ENCODE measurements at regions not wholly inside any gene's neighbourhood (a gene's known extent, or its start where the extent isn't known, plus 50 kb on each side); places are given as distances from the start of the nearest gene placed in this dataset.

GRCh38 chr5:112018846-112019245, 261.9 kb upstream of the NREP start:
- peaks cover 0 to 3% of the 10 kb centered on the region in 2 donors for H3K27me3 ChIP-seq (ENCODE audit: control insufficient read depth in 2 of 2, insufficient read depth in 2 of 2, low read length in 2 of 2)
- CTCF ChIA-PET: no interaction called here
- H3K27ac ChIP-seq (ENCODE audit: low read depth, low read length): no peak overlapping the region
- intact Hi-C loops (cut with micrococcal nuclease): no loop called here
- ATAC-seq (no peak), DNase-seq (no peak)
- H3K4me1 ChIP-seq (ENCODE audit: control insufficient read depth in 2 of 2, insufficient read depth in 2 of 2, low read length in 2 of 2): no peaks in the 10 kb centered on the region
- no peak overlapping the region for H3K4me3 Mint-ChIP-seq
- no peaks in the 10 kb centered on the region for H3K36me3 Mint-ChIP-seq
- H3K4me3 ChIP-seq (ENCODE audit: low read length): no peak overlapping the region
- POLR2A ChIA-PET: no interaction called here
- H3K9me3 ChIP-seq (ENCODE audit: control insufficient read depth in 2 of 3, low read length in 3 of 3): no peaks in the 10 kb centered on the region
- H3K4me1 Mint-ChIP-seq: no peaks in the 10 kb centered on the region
- no peak overlapping the region for H3K27ac Mint-ChIP-seq
- no peaks in the 10 kb centered on the region for H3K9me3 Mint-ChIP-seq
- H3K27me3 Mint-ChIP-seq: peaks cover 0 to 9% (median 6%) of the 10 kb centered on the region in 5 donors
- no peaks in the 10 kb centered on the region for H3K36me3 ChIP-seq (ENCODE audit: control insufficient read depth in 2 of 3, insufficient read depth in 3 of 3, low read length in 3 of 3)

DNA sequence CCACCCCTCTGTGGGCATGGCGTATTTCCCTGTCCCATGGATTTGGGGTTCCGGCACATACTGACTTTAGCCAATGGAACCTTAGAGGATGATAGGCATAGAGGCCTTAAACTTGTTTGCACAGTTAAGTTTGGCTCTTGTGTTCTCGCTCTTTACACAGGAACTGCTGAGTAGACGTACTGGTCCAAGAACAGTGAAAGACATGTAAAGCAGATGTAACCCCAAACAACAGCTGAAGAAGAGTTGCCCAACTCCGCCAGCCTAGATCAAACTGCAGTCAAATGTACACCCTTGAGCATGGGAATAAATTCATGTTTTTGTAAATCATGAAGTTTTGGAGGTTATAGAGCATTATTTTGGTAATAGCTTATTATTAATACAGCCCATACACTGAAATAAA, 260.0 kb upstream of the NREP start:
- no peak overlapping the region for H3K4me3 ChIP-seq (ENCODE audit: low read length)
- Mint-ChIP-seq H3K27ac (no peak overlapping the region), H3K36me3 (no peaks in the 10 kb centered on the region), H3K9me3 (no peaks in the 10 kb centered on the region), H3K4me3 (no peak overlapping the region), H3K4me1 (no peaks in the 10 kb centered on the region), H3K27me3 (peaks cover 0 to 9% (median 6%) of the 10 kb centered on the region in 5 donors)
- peaks cover 0 to 3% of the 10 kb centered on the region in 2 donors for H3K27me3 ChIP-seq (ENCODE audit: control insufficient read depth in 2 of 2, insufficient read depth in 2 of 2, low read length in 2 of 2)
- H3K36me3 ChIP-seq (ENCODE audit: control insufficient read depth in 2 of 3, insufficient read depth in 3 of 3, low read length in 3 of 3): no peaks in the 10 kb centered on the region
- intact Hi-C loops (cut with micrococcal nuclease): no loop called here
- ChIA-PET CTCF (no interaction called here), POLR2A (no interaction called here)
- ATAC-seq (no peak), DNase-seq (no peak)
- H3K4me1 ChIP-seq (ENCODE audit: control insufficient read depth in 2 of 2, insufficient read depth in 2 of 2, low read length in 2 of 2): no peaks in the 10 kb centered on the region
- no peak overlapping the region for H3K27ac ChIP-seq (ENCODE audit: low read depth, low read length)
- H3K9me3 ChIP-seq (ENCODE audit: control insufficient read depth in 2 of 3, low read length in 3 of 3): no peaks in the 10 kb centered on the region

DNA sequence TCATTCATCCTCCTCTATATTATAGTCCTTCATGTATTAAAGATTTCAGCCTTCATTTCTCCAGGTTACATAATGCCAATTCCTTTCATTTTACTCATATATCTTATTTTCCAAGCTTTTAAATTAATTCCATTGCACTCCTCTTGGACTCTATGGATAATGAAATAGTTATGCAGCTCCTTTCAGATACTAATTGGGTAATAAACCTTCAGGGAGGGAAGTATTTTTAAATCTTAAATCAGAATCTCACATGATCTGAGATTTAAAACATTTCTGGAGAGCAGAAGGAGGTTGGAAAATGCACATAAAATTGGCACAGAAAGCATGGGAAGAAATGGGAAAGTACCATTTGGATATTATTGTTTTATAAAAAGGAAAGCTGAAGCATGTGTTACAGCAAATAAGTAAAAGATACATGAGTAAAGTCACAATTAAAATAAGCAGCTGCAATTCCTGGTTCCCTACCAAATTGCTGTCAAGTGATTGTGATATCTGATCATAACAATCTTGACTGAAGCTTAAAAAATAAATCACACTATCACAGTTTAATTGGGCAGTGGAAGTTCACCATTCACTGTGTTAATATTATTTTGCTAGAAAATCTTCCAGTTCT, 257.9 kb upstream of the NREP start:
- Histone ChIP-seq H3K36me3 (ENCODE audit: control insufficient read depth in 2 of 3, insufficient read depth in 3 of 3, low read length in 3 of 3) (no peaks in the 10 kb centered on the region), H3K27me3 (ENCODE audit: control insufficient read depth in 2 of 2, insufficient read depth in 2 of 2, low read length in 2 of 2) (peaks cover 0 to 3% of the 10 kb centered on the region in 2 donors), H3K27ac (ENCODE audit: low read depth, low read length) (no peak overlapping the region), H3K4me3 (ENCODE audit: low read length) (no peak overlapping the region), H3K4me1 (ENCODE audit: control insufficient read depth in 2 of 2, insufficient read depth in 2 of 2, low read length in 2 of 2) (no peaks in the 10 kb centered on the region), H3K9me3 (ENCODE audit: control insufficient read depth in 2 of 3, low read length in 3 of 3) (no peaks in the 10 kb centered on the region)
- Mint-ChIP-seq H3K9me3 (peaks cover 0 to 7% (median 0%) of the 10 kb centered on the region in 11 donors), H3K36me3 (no peaks in the 10 kb centered on the region), H3K27me3 (peaks cover 0 to 11% (median 9%) of the 10 kb centered on the region in 5 donors), H3K4me1 (no peaks in the 10 kb centered on the region), H3K27ac (no peak overlapping the region), H3K4me3 (no peak overlapping the region)
- intact Hi-C loops (cut with micrococcal nuclease): no loop called here
- no peak for DNase-seq
- no peak for ATAC-seq
- ChIA-PET CTCF (no interaction called here), POLR2A (no interaction called here)

- Histone ChIP-seq H3K4me1 (ENCODE audit: control insufficient read depth in 2 of 2, insufficient read depth in 2 of 2, low read length in 2 of 2) (no peaks in the 10 kb centered on the region), H3K27ac (ENCODE audit: low read depth, low read length) (no peak overlapping the region), H3K36me3 (ENCODE audit: control insufficient read depth in 2 of 3, insufficient read depth in 3 of 3, low read length in 3 of 3) (no peaks in the 10 kb centered on the region), H3K27me3 (ENCODE audit: control insufficient read depth in 2 of 2, insufficient read depth in 2 of 2, low read length in 2 of 2) (peaks cover 0 to 3% of the 10 kb centered on the region in 2 donors), H3K4me3 (ENCODE audit: low read length) (no peak overlapping the region), H3K9me3 (ENCODE audit: control insufficient read depth in 2 of 3, low read length in 3 of 3) (no peaks in the 10 kb centered on the region)
- DNase-seq (no peak), ATAC-seq (no peak)
- CTCF ChIA-PET: no interaction called here
- Mint-ChIP-seq H3K9me3 (peaks cover 0 to 7% (median 0%) of the 10 kb centered on the region in 11 donors), H3K4me1 (no peaks in the 10 kb centered on the region), H3K4me3 (no peak overlapping the region), H3K27ac (no peak overlapping the region), H3K36me3 (no peaks in the 10 kb centered on the region), H3K27me3 (peaks cover 0 to 12% (median 11%) of the 10 kb centered on the region in 5 donors)
- POLR2A ChIA-PET: no interaction called here
- intact Hi-C loops (cut with micrococcal nuclease): no loop called here
These were observed 256.7 kb upstream of the NREP start for GRCh38 chr5:112013660-112014059.

- intact Hi-C loops (cut with micrococcal nuclease): no loop called here
- Mint-ChIP-seq H3K4me1 (no peaks in the 10 kb centered on the region), H3K9me3 (peaks cover 0 to 7% (median 0%) of the 10 kb centered on the region in 11 donors), H3K27ac (no peak overlapping the region), H3K4me3 (no peak overlapping the region), H3K36me3 (no peaks in the 10 kb centered on the region), H3K27me3 (peaks cover 0 to 12% (median 8%) of the 10 kb centered on the region in 5 donors)
- no peak overlapping the region for H3K4me3 ChIP-seq (ENCODE audit: low read length)
- no peak overlapping the region for H3K27ac ChIP-seq (ENCODE audit: low read depth, low read length)
- CTCF ChIA-PET: no interaction called here
- POLR2A ChIA-PET: no interaction called here
- H3K27me3 ChIP-seq (ENCODE audit: control insufficient read depth in 2 of 2, insufficient read depth in 2 of 2, low read length in 2 of 2): no peaks in the 10 kb centered on the region
- H3K9me3 ChIP-seq (ENCODE audit: control insufficient read depth in 2 of 3, low read length in 3 of 3): no peaks in the 10 kb centered on the region
- DNase-seq (no peak), ATAC-seq (no peak)
- no peaks in the 10 kb centered on the region for H3K4me1 ChIP-seq (ENCODE audit: control insufficient read depth in 2 of 2, insufficient read depth in 2 of 2, low read length in 2 of 2)
- no peaks in the 10 kb centered on the region for H3K36me3 ChIP-seq (ENCODE audit: control insufficient read depth in 2 of 3, insufficient read depth in 3 of 3, low read length in 3 of 3)
These were observed 255.1 kb upstream of the NREP start for GRCh38 chr5:112012104-112012503.

DNA sequence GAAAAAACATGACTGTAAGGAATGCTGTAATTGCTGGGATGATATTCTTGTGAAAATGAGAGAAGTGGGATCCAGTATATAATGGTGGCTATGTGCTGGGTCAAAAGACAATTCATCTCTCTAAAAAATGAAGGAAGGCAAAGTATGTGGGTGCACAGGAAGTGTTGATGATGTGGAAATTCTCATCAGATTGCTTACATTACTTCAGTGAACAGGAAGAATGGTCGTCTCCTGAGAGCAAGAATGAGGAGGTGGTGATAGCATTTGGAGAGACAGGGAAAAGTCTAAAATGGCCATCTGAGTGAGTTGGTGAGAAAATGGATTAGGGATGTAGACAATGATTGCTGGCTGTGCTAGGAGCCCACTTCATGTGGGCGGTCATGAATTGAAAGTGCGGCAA, 253.5 kb upstream of the NREP start:
- peaks cover 0 to 7% (median 0%) of the 10 kb centered on the region in 11 donors for H3K9me3 Mint-ChIP-seq

GRCh38 chr5:112006721-112007120, 249.7 kb upstream of the NREP start:
- peaks cover 0 to 7% (median 0%) of the 10 kb centered on the region in 11 donors for H3K9me3 Mint-ChIP-seq
- peaks cover 0 to 3% of the 10 kb centered on the region in 2 donors for H3K27me3 ChIP-seq (ENCODE audit: control insufficient read depth in 2 of 2, insufficient read depth in 2 of 2, low read length in 2 of 2)
- no peak overlapping the region for H3K4me3 Mint-ChIP-seq

More for the DNA sequence above, 253.5 kb upstream of the NREP start:
- Mint-ChIP-seq H3K27me3 (peaks cover 0 to 12% (median 9%) of the 10 kb centered on the region in 5 donors), H3K36me3 (no peaks in the 10 kb centered on the region), H3K4me3 (no peak overlapping the region), H3K4me1 (no peaks in the 10 kb centered on the region), H3K27ac (no peak overlapping the region)
- intact Hi-C loops (cut with micrococcal nuclease): no loop called here
- Histone ChIP-seq H3K9me3 (ENCODE audit: control insufficient read depth in 2 of 3, low read length in 3 of 3) (no peaks in the 10 kb centered on the region), H3K27ac (ENCODE audit: low read depth, low read length) (no peak overlapping the region), H3K36me3 (ENCODE audit: control insufficient read depth in 2 of 3, insufficient read depth in 3 of 3, low read length in 3 of 3) (no peaks in the 10 kb centered on the region), H3K4me3 (ENCODE audit: low read length) (no peak overlapping the region), H3K4me1 (ENCODE audit: control insufficient read depth in 2 of 2, insufficient read depth in 2 of 2, low read length in 2 of 2) (no peaks in the 10 kb centered on the region), H3K27me3 (ENCODE audit: control insufficient read depth in 2 of 2, insufficient read depth in 2 of 2, low read length in 2 of 2) (no peaks in the 10 kb centered on the region)
- ChIA-PET CTCF (no interaction called here), POLR2A (no interaction called here)
- ATAC-seq: no peak
- DNase-seq: no peak

More at GRCh38 chr5:112006721-112007120, 249.7 kb upstream of the NREP start:
- Mint-ChIP-seq H3K27ac (no peak overlapping the region), H3K36me3 (no peaks in the 10 kb centered on the region), H3K27me3 (peaks cover 0 to 13% (median 8%) of the 10 kb centered on the region in 5 donors), H3K4me1 (no peaks in the 10 kb centered on the region)
- ChIA-PET POLR2A (no interaction called here), CTCF (no interaction called here)
- Histone ChIP-seq H3K9me3 (ENCODE audit: control insufficient read depth in 2 of 3, low read length in 3 of 3) (no peaks in the 10 kb centered on the region), H3K36me3 (ENCODE audit: control insufficient read depth in 2 of 3, insufficient read depth in 3 of 3, low read length in 3 of 3) (no peaks in the 10 kb centered on the region), H3K4me1 (ENCODE audit: control insufficient read depth in 2 of 2, insufficient read depth in 2 of 2, low read length in 2 of 2) (no peaks in the 10 kb centered on the region), H3K4me3 (ENCODE audit: low read length) (no peak overlapping the region), H3K27ac (ENCODE audit: low read depth, low read length) (no peak overlapping the region)
- ATAC-seq (no peak), DNase-seq (no peak)
- intact Hi-C loops (cut with micrococcal nuclease): no loop called here

Measured in naive thymus-derived CD4-positive, alpha-beta T cell (primary cell).